GM12878 (cell line): ENCODE measurements at regions not wholly inside any gene's neighbourhood (a gene's known extent, or its start where the extent isn't known, plus 50 kb on each side); places are given as distances from the start of the nearest gene placed in this dataset.

Experiments
- ATAC-seq: fragments of 200-7000 bp; cut with Tn5 transposase; 3 replicates; pipeline ENCODE4 v1.9.1; 2020; ENCODE audit warnings: mild to moderate bottlenecking, moderate library complexity
- BruUV-seq: library from RNA; stranded (reverse); fragments of 400-500 nt; replicated peaks from 2 replicates; lab custom pipeline; 2021; lab: Mats Ljungman, UMichigan
- CTCF ChIA-PET: fragments of 300-600 bp; sonication (Branson Sonifier 250); formaldehyde crosslinking; extraction: SDS; loops from one replicate; lab custom pipeline; 2021; ENCODE audit warnings: inconsistent platforms; lab: Yijun Ruan, JAX
- POLR2A ChIA-PET: fragments of 350-600 bp; formaldehyde crosslinking; extraction: SDS; loops from one replicate; lab custom pipeline; 2021; ENCODE audit warnings: inconsistent platforms; lab: Charles Lee
- RAD21 ChIA-PET: fragments of 300-600 bp; sonication (Branson Sonifier 250); formaldehyde crosslinking; loops from one replicate; lab custom pipeline; 2023; ENCODE audit warnings: antibody characterized with exemption; ENCODE audit not compliant: unreplicated experiment; lab: Charles Lee
- SMC1A ChIA-PET: fragments of 300-600 bp; sonication (Branson Sonifier 250); formaldehyde crosslinking; loops from one replicate; lab custom pipeline; 2023; ENCODE audit not compliant: unreplicated experiment, uncharacterized antibody; lab: Charles Lee
- DNase-seq: peaks from one replicate; pipeline ENCODE4 v3.0.0-alpha.2; 2011; ENCODE audit warnings: low read depth, low spot score
- FAIRE-seq: peaks from 3 replicates; lab custom pipeline; 2011; peaks lifted over from hg19 to GRCh38; lab: Jason Lieb, UNC
- H2AFZ ChIP-seq: 2 replicates; pipeline ENCODE4 v1.6.0; 2011; ENCODE audit warnings: low read depth, low read length, control low read depth; ENCODE audit not compliant: control insufficient read depth
- H3K27ac ChIP-seq: 2 replicates; pipeline ENCODE4 v1.5.1; 2011; ENCODE audit warnings: control low read depth; ENCODE audit not compliant: control insufficient read depth, insufficient read depth
- H3K27me3 ChIP-seq, 2 experiments: replicated peaks in 1 of 2; 2 replicates each; pipeline versions ENCODE4 v1.6.0 to v1.6.1; 2011; ENCODE audit warnings: low read length in 1 of 2; ENCODE audit not compliant: control insufficient read depth in 2 of 2, insufficient read depth in 2 of 2
- H3K36me3 ChIP-seq, 2 experiments: 2 replicates each; pipeline ENCODE4 v1.5.1; 2011; ENCODE audit warnings: low read length in 1 of 2; ENCODE audit not compliant: control insufficient read depth in 2 of 2, insufficient read depth in 2 of 2
- H3K4me1 ChIP-seq: 2 replicates; pipeline ENCODE4 v1.6.1; 2011; ENCODE audit warnings: mild to moderate bottlenecking, low read length, moderate library complexity, mixed read lengths; ENCODE audit not compliant: control insufficient read depth, insufficient read depth
- H3K4me2 ChIP-seq: 2 replicates; pipeline ENCODE4 v1.6.0; 2011; ENCODE audit warnings: control low read depth; ENCODE audit not compliant: control insufficient read depth, insufficient read depth
- H3K4me3 ChIP-seq: fragments of 200-600 bp; sonication (generic); 2 replicates; pipeline ENCODE4 v1.5.1; 2016
- H3K79me2 ChIP-seq: 2 replicates; pipeline ENCODE4 v1.6.0; 2011; ENCODE audit warnings: low read length; ENCODE audit not compliant: control insufficient read depth, insufficient read depth
- H3K9ac ChIP-seq: 2 replicates; pipeline ENCODE4 v1.8.0; 2011; ENCODE audit warnings: low read length, control low read depth, mixed read lengths; ENCODE audit not compliant: control insufficient read depth, insufficient read depth
- H3K9me3 ChIP-seq: replicated peaks from 3 replicates; pipeline ENCODE4 v1.5.1; 2011; ENCODE audit warnings: mild to moderate bottlenecking, low read length; ENCODE audit not compliant: control insufficient read depth, insufficient read depth
- H4K20me1 ChIP-seq: 2 replicates; pipeline ENCODE4 v1.6.0; 2011; ENCODE audit not compliant: control insufficient read depth, insufficient read depth
- GABPA ChIP-seq: IDR thresholded peaks from 2 replicates; pipeline ENCODE4 v1.6.1; 2014; ENCODE audit warnings: antibody characterized with exemption, low read depth, mild to moderate bottlenecking, inconsistent platforms
- JUND ChIP-seq: IDR thresholded peaks from 2 replicates; pipeline ENCODE4 v1.6.1; 2012; ENCODE audit warnings: low read depth, mild to moderate bottlenecking, low read length, improper control_type of control experiment, moderate library complexity
- KAT2A ChIP-seq: conservative IDR thresholded peaks from 2 replicates; pipeline ENCODE4 v1.6.1; 2011; ENCODE audit warnings: low read depth, low read length; ENCODE audit not compliant: control insufficient read depth
- RBBP5 ChIP-seq: fragments of 200-600 bp; sonication (generic); conservative IDR thresholded peaks from 2 replicates; pipeline ENCODE4 v1.6.1; 2016
- RFX5 ChIP-seq: IDR thresholded peaks from 2 replicates; pipeline ENCODE4 v1.6.1; 2011; ENCODE audit warnings: low read depth, low read length, improper control_type of control experiment
- SIN3A ChIP-seq: IDR thresholded peaks from 2 replicates; pipeline ENCODE4 v1.6.1; 2012; ENCODE audit warnings: low read depth, low read length, improper control_type of control experiment
- SMAD1 ChIP-seq: fragments of 450-650 bp; IDR thresholded peaks from 2 replicates; pipeline ENCODE4 v1.6.1; 2018; ENCODE audit warnings: mild to moderate bottlenecking, low read depth; ENCODE audit not compliant: partially characterized antibody
- WGBS: methylation state at CpG from one replicate; pipeline ENCODE4 v1.1.6; 2016; ENCODE audit warnings: low lambda C conversion rate; ENCODE audit not compliant: insufficient replicate concordance, insufficient coverage; ENCODE audit errors: missing lambda C conversion rate; 5-methylcytosine and 5-hydroxymethylcytosine counted together
- in situ Hi-C: fragments of 300-500 bp; cut with MboI; formaldehyde crosslinking; loops from 9 replicates; pipeline ENCODE4 v1.14.3; 2018; ENCODE audit warnings: mixed read lengths
- intact Hi-C: fragments of 100-400 bp; cut with micrococcal nuclease; formaldehyde crosslinking; loops from one replicate; pipeline ENCODE4 v1.14.2; 2022; ENCODE audit not compliant: unreplicated experiment
- TF ChIP-seq, protein P1 (sequence below): IDR thresholded peaks from 2 replicates; pipeline ENCODE4 v1.6.1; 2012; ENCODE audit warnings: low read depth, low read length, improper control_type of control experiment
- TF ChIP-seq, protein P2 (sequence below): IDR thresholded peaks from 2 replicates; pipeline ENCODE4 v1.6.1; 2012; ENCODE audit warnings: low read depth, low read length, improper control_type of control experiment
- TF ChIP-seq, protein P3 (sequence below): fragments of 450-650 bp; formaldehyde crosslinking; IDR thresholded peaks from 2 replicates; pipeline ENCODE4 v1.4.0; 2022; ENCODE audit warnings: mild to moderate bottlenecking, moderate library complexity
- TF ChIP-seq, protein P4 (sequence below): fragments of 450-650 bp; conservative IDR thresholded peaks from 2 replicates; pipeline ENCODE4 v1.6.1; 2017; ENCODE audit warnings: mild to moderate bottlenecking, moderate library complexity

DNA sequence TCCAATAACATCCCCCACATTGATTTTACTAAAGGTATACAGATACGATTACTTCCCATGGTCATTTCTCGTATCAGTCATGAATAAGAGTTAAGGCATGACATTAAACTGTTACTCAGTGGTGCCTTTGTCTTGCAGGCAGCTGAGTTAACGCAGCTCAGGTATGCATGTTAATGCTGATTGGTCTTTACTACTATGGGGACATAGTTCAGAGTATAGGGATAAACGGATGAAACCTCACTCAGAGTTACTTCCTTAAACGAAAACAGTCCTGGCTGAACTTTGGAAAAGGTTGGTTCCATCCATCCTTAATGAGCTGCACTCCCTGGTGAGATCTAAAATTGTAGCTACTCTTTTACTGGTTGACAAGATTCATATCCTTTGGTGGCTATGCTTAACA, 87.0 kb downstream of the ACTL7B start:
- no TSS peak for BruUV-seq
- Histone ChIP-seq H3K9me3 (no peaks in the 10 kb centered on the region), H4K20me1 (no peaks in the 10 kb centered on the region), H3K9ac (no peak overlapping the region), H3K4me3 (no peak overlapping the region), H3K4me2 (no peak overlapping the region), H3K27ac (no peak overlapping the region), H3K36me3 (no peaks in the 10 kb centered on the region), H2AFZ (no peak overlapping the region), H3K27me3 (no peaks in the 10 kb centered on the region), H3K4me1 (no peaks in the 10 kb centered on the region), H3K79me2 (no peaks in the 10 kb centered on the region)
- no peak for DNase-seq
- ChIA-PET CTCF (interaction anchor here (1.4 kb wide), 1 partner anchor 10 kb away, joined by 5 read pairs; no protein-coding TSS in a partner anchor), POLR2A (interaction anchor here (0.5 kb wide), 1 partner anchor 474 kb away, joined by 3 read pairs; no protein-coding TSS in a partner anchor), RAD21 (no interaction called here), SMC1A (no interaction called here)
- in situ Hi-C loops = loop anchor here (10.0 kb wide), 1 partner anchor 1294 kb away; no protein-coding TSS in a partner anchor
- intact Hi-C loops = no loop called here
- 39% methylated on average over 5 of the region's 5 CpGs for WGBS
- no peak for FAIRE-seq
- no peak for ATAC-seq
- TF ChIP-seq GABPA (no peak), RFX5 (no peak), JUND (no peak)
- TF ChIP-seq, protein P1, sequence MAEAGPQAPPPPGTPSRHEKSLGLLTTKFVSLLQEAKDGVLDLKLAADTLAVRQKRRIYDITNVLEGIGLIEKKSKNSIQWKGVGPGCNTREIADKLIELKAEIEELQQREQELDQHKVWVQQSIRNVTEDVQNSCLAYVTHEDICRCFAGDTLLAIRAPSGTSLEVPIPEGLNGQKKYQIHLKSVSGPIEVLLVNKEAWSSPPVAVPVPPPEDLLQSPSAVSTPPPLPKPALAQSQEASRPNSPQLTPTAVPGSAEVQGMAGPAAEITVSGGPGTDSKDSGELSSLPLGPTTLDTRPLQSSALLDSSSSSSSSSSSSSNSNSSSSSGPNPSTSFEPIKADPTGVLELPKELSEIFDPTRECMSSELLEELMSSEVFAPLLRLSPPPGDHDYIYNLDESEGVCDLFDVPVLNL = no peak
- TF ChIP-seq, protein P2, sequence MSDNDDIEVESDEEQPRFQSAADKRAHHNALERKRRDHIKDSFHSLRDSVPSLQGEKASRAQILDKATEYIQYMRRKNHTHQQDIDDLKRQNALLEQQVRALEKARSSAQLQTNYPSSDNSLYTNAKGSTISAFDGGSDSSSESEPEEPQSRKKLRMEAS = no peak

DNA sequence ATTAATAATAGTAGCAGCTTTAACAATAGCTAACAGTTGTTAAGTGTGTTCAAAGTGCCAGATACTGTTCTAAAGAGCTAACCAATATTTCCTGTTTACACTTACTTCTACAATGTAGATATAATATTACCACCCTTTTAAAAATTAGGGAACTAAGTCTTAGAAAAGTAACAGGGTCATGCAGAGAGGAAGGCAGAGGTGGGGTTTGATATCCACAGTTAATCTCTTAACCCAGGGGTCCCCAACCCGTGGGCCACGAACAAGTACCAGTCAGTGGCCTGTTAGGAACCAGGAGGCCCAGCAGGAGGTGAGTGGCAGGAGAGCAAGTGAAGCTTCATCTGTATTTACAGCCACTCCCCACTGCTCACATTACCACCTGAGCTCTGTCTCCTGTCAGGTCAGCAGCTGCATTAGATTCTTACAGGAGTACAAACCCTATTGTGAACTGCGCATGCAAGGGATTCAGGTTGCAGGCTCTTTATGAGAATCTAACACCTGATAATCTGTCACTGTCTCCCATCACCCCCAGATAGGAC, 89.1 kb downstream of the ACTL7B start:
- H3K27ac ChIP-seq = no peak overlapping the region
- no TSS peak for BruUV-seq
- no peak overlapping the region for H3K4me3 ChIP-seq
- ChIA-PET SMC1A (no interaction called here), POLR2A (no interaction called here), CTCF (interaction anchor here (0.6 to 0.7 kb wide), 3 partner anchors 150 to 1355 kb away, joined by 3 to 4 read pairs (median 3); no protein-coding TSS in a partner anchor), RAD21 (no interaction called here)
- WGBS = 31% methylated on average over 3 of the region's 3 CpGs
- no peak for FAIRE-seq
- no peaks in the 10 kb centered on the region for H3K36me3 ChIP-seq
- in situ Hi-C loops = loop anchor here (10.0 kb wide), 1 partner anchor 1292 kb away; no protein-coding TSS in a partner anchor
- ATAC-seq = no peak
- intact Hi-C loops = no loop called here
- H3K9ac ChIP-seq = no peak overlapping the region
- no peaks in the 10 kb centered on the region for H4K20me1 ChIP-seq
- H3K9me3 ChIP-seq = no peaks in the 10 kb centered on the region
- H3K4me1 ChIP-seq = no peaks in the 10 kb centered on the region
- no peak overlapping the region for H2AFZ ChIP-seq
- no peak for DNase-seq
- H3K4me2 ChIP-seq = no peak overlapping the region
- no peaks in the 10 kb centered on the region for H3K79me2 ChIP-seq
- no peaks in the 10 kb centered on the region for H3K27me3 ChIP-seq
- TF ChIP-seq RBBP5 = no peak
- no peak for TF ChIP-seq KAT2A
- TF ChIP-seq, protein P3, sequence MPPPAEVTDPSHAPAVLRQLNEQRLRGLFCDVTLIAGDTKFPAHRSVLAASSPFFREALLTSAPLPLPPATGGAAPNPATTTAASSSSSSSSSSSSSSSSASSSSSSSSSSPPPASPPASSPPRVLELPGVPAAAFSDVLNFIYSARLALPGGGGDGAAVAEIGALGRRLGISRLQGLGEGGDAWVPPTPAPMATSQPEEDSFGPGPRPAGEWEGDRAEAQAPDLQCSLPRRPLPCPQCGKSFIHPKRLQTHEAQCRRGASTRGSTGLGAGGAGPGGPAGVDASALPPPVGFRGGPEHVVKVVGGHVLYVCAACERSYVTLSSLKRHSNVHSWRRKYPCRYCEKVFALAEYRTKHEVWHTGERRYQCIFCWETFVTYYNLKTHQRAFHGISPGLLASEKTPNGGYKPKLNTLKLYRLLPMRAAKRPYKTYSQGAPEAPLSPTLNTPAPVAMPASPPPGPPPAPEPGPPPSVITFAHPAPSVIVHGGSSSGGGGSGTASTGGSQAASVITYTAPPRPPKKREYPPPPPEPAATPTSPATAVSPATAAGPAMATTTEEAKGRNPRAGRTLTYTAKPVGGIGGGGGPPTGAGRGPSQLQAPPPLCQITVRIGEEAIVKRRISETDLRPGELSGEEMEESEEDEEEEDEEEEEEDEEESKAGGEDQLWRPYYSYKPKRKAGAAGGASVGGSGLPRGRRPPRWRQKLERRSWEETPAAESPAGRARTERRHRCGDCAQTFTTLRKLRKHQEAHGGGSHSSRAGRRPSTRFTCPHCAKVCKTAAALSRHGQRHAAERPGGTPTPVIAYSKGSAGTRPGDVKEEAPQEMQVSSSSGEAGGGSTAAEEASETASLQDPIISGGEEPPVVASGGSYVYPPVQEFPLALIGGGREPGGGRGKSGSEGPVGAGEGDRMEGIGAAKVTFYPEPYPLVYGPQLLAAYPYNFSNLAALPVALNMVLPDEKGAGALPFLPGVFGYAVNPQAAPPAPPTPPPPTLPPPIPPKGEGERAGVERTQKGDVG (CRISPR knock-in tag) = no peak
- no peak for TF ChIP-seq SIN3A
- TF ChIP-seq SMAD1 = no peak
- TF ChIP-seq, protein P4, sequence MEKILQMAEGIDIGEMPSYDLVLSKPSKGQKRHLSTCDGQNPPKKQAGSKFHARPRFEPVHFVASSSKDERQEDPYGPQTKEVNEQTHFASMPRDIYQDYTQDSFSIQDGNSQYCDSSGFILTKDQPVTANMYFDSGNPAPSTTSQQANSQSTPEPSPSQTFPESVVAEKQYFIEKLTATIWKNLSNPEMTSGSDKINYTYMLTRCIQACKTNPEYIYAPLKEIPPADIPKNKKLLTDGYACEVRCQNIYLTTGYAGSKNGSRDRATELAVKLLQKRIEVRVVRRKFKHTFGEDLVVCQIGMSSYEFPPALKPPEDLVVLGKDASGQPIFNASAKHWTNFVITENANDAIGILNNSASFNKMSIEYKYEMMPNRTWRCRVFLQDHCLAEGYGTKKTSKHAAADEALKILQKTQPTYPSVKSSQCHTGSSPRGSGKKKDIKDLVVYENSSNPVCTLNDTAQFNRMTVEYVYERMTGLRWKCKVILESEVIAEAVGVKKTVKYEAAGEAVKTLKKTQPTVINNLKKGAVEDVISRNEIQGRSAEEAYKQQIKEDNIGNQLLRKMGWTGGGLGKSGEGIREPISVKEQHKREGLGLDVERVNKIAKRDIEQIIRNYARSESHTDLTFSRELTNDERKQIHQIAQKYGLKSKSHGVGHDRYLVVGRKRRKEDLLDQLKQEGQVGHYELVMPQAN = no peak
